Liver (tissue), 8 donors: ENCODE measurements at regions not wholly inside any gene's neighbourhood (a gene's known extent, or its start where the extent isn't known, plus 50 kb on each side); places are given as distances from the start of the nearest gene placed in this dataset.

ENCODE experiments used
- DNase-seq: peaks from one replicate; pipeline ENCODE4 v3.0.0-alpha.2; 2017; ENCODE audit warnings: low spot score
- H3K27ac ChIP-seq, 2 donors: one replicate each; pipeline ENCODE4 v1.7.0; 2013; ENCODE audit warnings: inconsistent platforms in 2 of 2, low read length in 2 of 2, control low read depth in 1 of 2, low read depth in 1 of 2, mild to moderate bottlenecking in 1 of 2
- H3K27me3 ChIP-seq, 4 donors: one replicate each; pipeline versions ENCODE4 v1.6.1 to v1.7.0; 2013; ENCODE audit warnings: low read length in 3 of 4, inconsistent platforms in 1 of 4, mild to moderate bottlenecking in 1 of 4, moderate library complexity in 1 of 4; ENCODE audit not compliant: control insufficient read depth in 4 of 4, insufficient read depth in 4 of 4
- H3K36me3 ChIP-seq, 4 donors: one replicate each; pipeline versions ENCODE4 v1.6.1 to v1.7.0; 2013; ENCODE audit warnings: low read length in 3 of 4, mild to moderate bottlenecking in 3 of 4, low read depth in 1 of 4, moderate library complexity in 1 of 4; ENCODE audit not compliant: control insufficient read depth in 4 of 4, insufficient read depth in 3 of 4
- H3K4me1 ChIP-seq, 4 donors: one replicate each; pipeline versions ENCODE4 v1.6.1 to v1.7.0; 2013; ENCODE audit warnings: low read length in 3 of 4, mild to moderate bottlenecking in 3 of 4, moderate library complexity in 1 of 4; ENCODE audit not compliant: control insufficient read depth in 4 of 4, insufficient read depth in 4 of 4
- H3K4me3 ChIP-seq, 3 donors: one replicate each; pipeline versions ENCODE4 v1.6.1 to v1.7.0; 2013; ENCODE audit warnings: low read length in 3 of 3, control low read depth in 1 of 3, low read depth in 1 of 3, mild to moderate bottlenecking in 1 of 3
- H3K9ac ChIP-seq, 2 donors: one replicate each; pipeline ENCODE4 v1.7.0; 2013; ENCODE audit warnings: low read length in 2 of 2, mild to moderate bottlenecking in 2 of 2, moderate library complexity in 2 of 2, control low read depth in 1 of 2, low read depth in 1 of 2
- H3K9me3 ChIP-seq, 4 donors: one replicate each; pipeline versions ENCODE4 v1.6.1 to v1.7.0; 2013; ENCODE audit warnings: low read length in 3 of 4; ENCODE audit not compliant: control insufficient read depth in 4 of 4
- ATF3 ChIP-seq: IDR thresholded peaks from 2 replicates; pipeline ENCODE4 v1.6.1; 2016; ENCODE audit warnings: antibody characterized with exemption
- CTCF ChIP-seq: fragments of 150-350 bp; IDR thresholded peaks from 2 replicates; pipeline ENCODE4 v1.5.1; 2017; ENCODE audit warnings: improper control_type of control experiment, low read depth, low read length; ENCODE audit not compliant: missing input control
- FOXA1 ChIP-seq: IDR thresholded peaks from 2 replicates; pipeline ENCODE4 v1.6.1; 2016; ENCODE audit warnings: antibody characterized with exemption
- FOXA2 ChIP-seq: IDR thresholded peaks from 2 replicates; pipeline ENCODE4 v1.6.1; 2016; ENCODE audit warnings: antibody characterized with exemption
- GABPA ChIP-seq, 2 donors: IDR thresholded peaks in 1 of 2; conservative IDR thresholded peaks in 1 of 2; 2 replicates each; pipeline ENCODE4 v1.6.1; 2016; ENCODE audit warnings: antibody characterized with exemption in 2 of 2, mild to moderate bottlenecking in 1 of 2, moderate library complexity in 1 of 2
- HNF4A ChIP-seq, 2 donors: conservative IDR thresholded peaks; 2 replicates each; pipeline ENCODE4 v1.6.1; 2016; ENCODE audit warnings: antibody characterized with exemption in 2 of 2, mild to moderate bottlenecking in 2 of 2
- HNF4G ChIP-seq: IDR thresholded peaks from 2 replicates; pipeline ENCODE4 v1.6.1; 2016; ENCODE audit warnings: antibody characterized with exemption
- JUND ChIP-seq, 2 donors: IDR thresholded peaks; 2 replicates each; pipeline ENCODE4 v1.6.1; 2016; ENCODE audit warnings: antibody characterized with exemption in 2 of 2
- NR2F2 ChIP-seq: IDR thresholded peaks from 2 replicates; pipeline ENCODE4 v1.6.1; 2016; ENCODE audit warnings: antibody characterized with exemption
- RXRA ChIP-seq, 2 donors: IDR thresholded peaks; 2 replicates each; pipeline ENCODE4 v1.6.1; 2017 to 2018; ENCODE audit warnings: antibody characterized with exemption in 2 of 2, mild to moderate bottlenecking in 1 of 2
- SP1 ChIP-seq: IDR thresholded peaks from 2 replicates; pipeline ENCODE4 v1.6.1; 2018; ENCODE audit warnings: antibody characterized with exemption, mild to moderate bottlenecking
- YY1 ChIP-seq: IDR thresholded peaks from 2 replicates; pipeline ENCODE4 v1.6.1; 2016; ENCODE audit warnings: antibody characterized with exemption, mild to moderate bottlenecking
- whole genome bisulfite sequencing: extraction: QIAGEN DNeasy Blood & Tissue Kit; methylation state at CpG from one replicate; pipeline ENCODE4 v1.1.7; 2013; 5-methylcytosine and 5-hydroxymethylcytosine counted together
- TF ChIP-seq, protein P1 (sequence below): IDR thresholded peaks from 2 replicates; pipeline ENCODE4 v1.6.1; 2016; ENCODE audit warnings: antibody characterized with exemption
- TF ChIP-seq, protein P2 (sequence below): IDR thresholded peaks from 2 replicates; pipeline ENCODE4 v1.6.1; 2016; ENCODE audit warnings: antibody characterized with exemption
- donor health status: healthy.
- donor health status: healthy.
- donor health status: healthy.
- donor health status: healthy.
- donor health status: healthy.

DNA sequence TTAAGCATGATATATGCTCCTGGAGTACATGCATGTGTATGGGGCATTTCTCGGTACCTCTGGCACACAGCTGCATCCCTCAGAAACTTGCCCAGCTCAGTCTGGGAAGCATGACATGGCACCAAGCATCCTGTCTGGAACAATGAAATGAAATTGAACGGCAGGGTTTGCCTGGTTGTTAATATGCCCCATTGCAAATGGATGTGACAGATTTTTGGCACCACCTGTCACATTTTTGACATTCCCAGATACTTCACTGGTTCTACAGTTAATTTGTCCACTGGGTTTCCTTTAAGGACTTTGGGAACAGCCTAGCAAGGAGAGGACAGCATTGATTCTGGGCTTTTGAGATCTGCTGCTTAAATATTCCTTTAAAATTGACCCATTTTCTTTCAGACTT lies 305.8 kb downstream of the TSN start:
- H3K9ac ChIP-seq: no peak overlapping the region
- H3K27ac ChIP-seq: no peak overlapping the region
- H3K36me3 ChIP-seq: no peaks in the 10 kb centered on the region
- DNase-seq: no peak
- H3K4me1 ChIP-seq: no peaks in the 10 kb centered on the region
- TF ChIP-seq NR2F2 (no peak), HNF4G (no peak), RXRA (IDR thresholded peaks at IDR 0.05) (no peak), CTCF (no peak), YY1 (no peak), FOXA1 (no peak), FOXA2 (no peak), HNF4A (conservative IDR thresholded peaks at IDR 0.05) (no peak), GABPA (IDR thresholded peaks at IDR 0.05 in 1 of 2, conservative IDR thresholded peaks at IDR 0.05 in 1 of 2) (no peak)
- TF ChIP-seq, protein P1, sequence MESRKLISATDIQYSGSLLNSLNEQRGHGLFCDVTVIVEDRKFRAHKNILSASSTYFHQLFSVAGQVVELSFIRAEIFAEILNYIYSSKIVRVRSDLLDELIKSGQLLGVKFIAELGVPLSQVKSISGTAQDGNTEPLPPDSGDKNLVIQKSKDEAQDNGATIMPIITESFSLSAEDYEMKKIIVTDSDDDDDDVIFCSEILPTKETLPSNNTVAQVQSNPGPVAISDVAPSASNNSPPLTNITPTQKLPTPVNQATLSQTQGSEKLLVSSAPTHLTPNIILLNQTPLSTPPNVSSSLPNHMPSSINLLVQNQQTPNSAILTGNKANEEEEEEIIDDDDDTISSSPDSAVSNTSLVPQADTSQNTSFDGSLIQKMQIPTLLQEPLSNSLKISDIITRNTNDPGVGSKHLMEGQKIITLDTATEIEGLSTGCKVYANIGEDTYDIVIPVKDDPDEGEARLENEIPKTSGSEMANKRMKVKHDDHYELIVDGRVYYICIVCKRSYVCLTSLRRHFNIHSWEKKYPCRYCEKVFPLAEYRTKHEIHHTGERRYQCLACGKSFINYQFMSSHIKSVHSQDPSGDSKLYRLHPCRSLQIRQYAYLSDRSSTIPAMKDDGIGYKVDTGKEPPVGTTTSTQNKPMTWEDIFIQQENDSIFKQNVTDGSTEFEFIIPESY: no peak
- TF ChIP-seq, protein P2, sequence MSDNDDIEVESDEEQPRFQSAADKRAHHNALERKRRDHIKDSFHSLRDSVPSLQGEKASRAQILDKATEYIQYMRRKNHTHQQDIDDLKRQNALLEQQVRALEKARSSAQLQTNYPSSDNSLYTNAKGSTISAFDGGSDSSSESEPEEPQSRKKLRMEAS: no peak
- no peaks in the 10 kb centered on the region for H3K27me3 ChIP-seq
- WGBS: 70% methylated on average over 2 of the region's 2 CpGs
- H3K9me3 ChIP-seq: no peaks in the 10 kb centered on the region
- H3K4me3 ChIP-seq: no peak overlapping the region

- no peaks in the 10 kb centered on the region for H3K27me3 ChIP-seq
- H3K4me1 ChIP-seq: no peaks in the 10 kb centered on the region
- H3K27ac ChIP-seq: no peak overlapping the region
- H3K9ac ChIP-seq: no peak overlapping the region
- no peak overlapping the region for H3K4me3 ChIP-seq
- H3K36me3 ChIP-seq: no peaks in the 10 kb centered on the region
- 62% methylated on average over 2 of the region's 2 CpGs for WGBS
- no peaks in the 10 kb centered on the region for H3K9me3 ChIP-seq
- no peak for DNase-seq
- TF ChIP-seq, protein P2: no peak
- no peak for TF ChIP-seq NR2F2
- TF ChIP-seq, protein P1: no peak
- TF ChIP-seq HNF4G: no peak
- no peak for TF ChIP-seq ATF3
- no peak for TF ChIP-seq SP1
- TF ChIP-seq HNF4A (conservative IDR thresholded peaks at IDR 0.05): no peak
- TF ChIP-seq RXRA (IDR thresholded peaks at IDR 0.05): no peak
- TF ChIP-seq JUND (IDR thresholded peaks at IDR 0.05): no peak
Observed at GRCh38 chr2:122061831-122062230, 306.4 kb downstream of the TSN start.
